ENCODE measurements at regions not wholly inside any gene's neighbourhood (a gene's known extent, or its start where the extent isn't known, plus 50 kb on each side); places are given as distances from the start of the nearest gene placed in this dataset.

- Histone ChIP-seq H3K27ac (ENCODE audit: low read depth in 1 of 2, low read length in 1 of 2) (no peak overlapping the region), H3K27me3 (ENCODE audit: control insufficient read depth in 3 of 3, insufficient read depth in 3 of 3, low read length in 2 of 3) (no peaks in the 10 kb centered on the region), H3K9ac (ENCODE audit: insufficient read depth in 1 of 2, low read length in 2 of 2) (no peak overlapping the region), H3K9me3 (ENCODE audit: control insufficient read depth in 4 of 4, insufficient read depth in 3 of 4, low read length in 3 of 4) (peaks cover 0 to 5% (median 0%) of the 10 kb centered on the region in 4 donors), H3K36me3 (ENCODE audit: control insufficient read depth in 4 of 4, insufficient read depth in 4 of 4, low read length in 4 of 4) (no peaks in the 10 kb centered on the region), H3K4me3 (no peak overlapping the region), H3K4me1 (ENCODE audit: control insufficient read depth in 5 of 5, insufficient read depth in 5 of 5, low read length in 5 of 5) (no peaks in the 10 kb centered on the region)
- DNase-seq (no peak), ATAC-seq (ENCODE audit: insufficient read depth, low FRiP score) (no peak)
- no peak for TF ChIP-seq CTCF (IDR thresholded peaks at IDR 0.05; ENCODE audit: control extremely low read depth, extremely low read depth)
- WGBS, 2 donors, result 93 to 96% methylated on average over 4 of the region's 4 CpGs
Observed at GRCh38 chr10:124316326-124316725, 102.4 kb downstream of the OAT start.

GRCh38 chr10:124315591-124316270, 103.0 kb downstream of the OAT start:
- no peaks in the 10 kb centered on the region for H3K36me3 ChIP-seq (ENCODE audit: control insufficient read depth in 4 of 4, insufficient read depth in 4 of 4, low read length in 4 of 4)
- no peak for TF ChIP-seq CTCF (IDR thresholded peaks at IDR 0.05; ENCODE audit: control extremely low read depth, extremely low read depth)
- H3K4me3 ChIP-seq, result no peak overlapping the region
- no peaks in the 10 kb centered on the region for H3K4me1 ChIP-seq (ENCODE audit: control insufficient read depth in 5 of 5, insufficient read depth in 5 of 5, low read length in 5 of 5)
- DNase-seq, result no peak
- 60 to 69% methylated on average over 6 of the region's 6 CpGs for WGBS, 2 donors
- peaks cover 0 to 5% (median 0%) of the 10 kb centered on the region in 4 donors for H3K9me3 ChIP-seq (ENCODE audit: control insufficient read depth in 4 of 4, insufficient read depth in 3 of 4, low read length in 3 of 4)
- no peak for ATAC-seq (ENCODE audit: insufficient read depth, low FRiP score)
- no peak overlapping the region for H3K9ac ChIP-seq (ENCODE audit: insufficient read depth in 1 of 2, low read length in 2 of 2)
- H3K27me3 ChIP-seq (ENCODE audit: control insufficient read depth in 3 of 3, insufficient read depth in 3 of 3, low read length in 2 of 3), result no peaks in the 10 kb centered on the region
- H3K27ac ChIP-seq (ENCODE audit: low read depth in 1 of 2, low read length in 1 of 2), result no peak overlapping the region

- Histone ChIP-seq H3K9ac (ENCODE audit: insufficient read depth in 1 of 2, low read length in 2 of 2) (no peak overlapping the region), H3K27ac (ENCODE audit: low read depth in 1 of 2, low read length in 1 of 2) (no peak overlapping the region), H3K27me3 (ENCODE audit: control insufficient read depth in 3 of 3, insufficient read depth in 3 of 3, low read length in 2 of 3) (no peaks in the 10 kb centered on the region), H3K36me3 (ENCODE audit: control insufficient read depth in 4 of 4, insufficient read depth in 4 of 4, low read length in 4 of 4) (no peaks in the 10 kb centered on the region), H3K9me3 (ENCODE audit: control insufficient read depth in 4 of 4, insufficient read depth in 3 of 4, low read length in 3 of 4) (no peaks in the 10 kb centered on the region), H3K4me3 (peak overlapping the region; percentile 8), H3K4me1 (ENCODE audit: control insufficient read depth in 5 of 5, insufficient read depth in 5 of 5, low read length in 5 of 5) (no peaks in the 10 kb centered on the region)
- no peak for TF ChIP-seq CTCF (IDR thresholded peaks at IDR 0.05; ENCODE audit: control extremely low read depth, extremely low read depth)
- DNase-seq (no peak), ATAC-seq (ENCODE audit: insufficient read depth, low FRiP score) (no peak)
- WGBS, 2 donors, result 92 to 95% methylated on average over 4 of the region's 4 CpGs
Observed at GRCh38 chr10:124313374-124313773, 105.3 kb downstream of the OAT start.

GRCh38 chr10:124308811-124309210, 109.9 kb downstream of the OAT start:
- H3K4me3 ChIP-seq, result no peak overlapping the region
- H3K9me3 ChIP-seq (ENCODE audit: control insufficient read depth in 4 of 4, insufficient read depth in 3 of 4, low read length in 3 of 4), result peaks cover 0 to 4% (median 0%) of the 10 kb centered on the region in 4 donors
- no peak overlapping the region for H3K27ac ChIP-seq (ENCODE audit: low read depth in 1 of 2, low read length in 1 of 2)
- H3K4me1 ChIP-seq (ENCODE audit: control insufficient read depth in 5 of 5, insufficient read depth in 5 of 5, low read length in 5 of 5), result peaks cover 0 to 3% (median 0%) of the 10 kb centered on the region in 5 donors
- WGBS, 2 donors, result 88 to 94% methylated on average over 7 of the region's 7 CpGs
- no peaks in the 10 kb centered on the region for H3K36me3 ChIP-seq (ENCODE audit: control insufficient read depth in 4 of 4, insufficient read depth in 4 of 4, low read length in 4 of 4)
- no peak overlapping the region for H3K9ac ChIP-seq (ENCODE audit: insufficient read depth in 1 of 2, low read length in 2 of 2)
- ATAC-seq (ENCODE audit: insufficient read depth, low FRiP score) (no peak), DNase-seq (no peak)
- no peaks in the 10 kb centered on the region for H3K27me3 ChIP-seq (ENCODE audit: control insufficient read depth in 3 of 3, insufficient read depth in 3 of 3, low read length in 2 of 3)
- TF ChIP-seq CTCF (IDR thresholded peaks at IDR 0.05; ENCODE audit: control extremely low read depth, extremely low read depth), result no peak

Data from lung (tissue), 11 donors.